Duodenal mucosa (tissue), 2 donors: ENCODE measurements at regions not wholly inside any gene's neighbourhood (a gene's known extent, or its start where the extent isn't known, plus 50 kb on each side); places are given as distances from the start of the nearest gene placed in this dataset.

ENCODE experiments used
- H3K27ac ChIP-seq: one replicate; pipeline ENCODE4 v1.7.0; 2013; ENCODE audit warnings: low read depth, low read length
- H3K27me3 ChIP-seq, 2 donors: one replicate each; pipeline ENCODE4 v1.7.0; 2013; ENCODE audit warnings: low read length in 2 of 2, control low read depth in 1 of 2; ENCODE audit not compliant: insufficient read depth in 2 of 2, control insufficient read depth in 1 of 2
- H3K36me3 ChIP-seq, 2 donors: one replicate each; pipeline ENCODE4 v1.7.0; 2013; ENCODE audit warnings: low read length in 2 of 2, control low read depth in 1 of 2; ENCODE audit not compliant: insufficient read depth in 2 of 2, control insufficient read depth in 1 of 2
- H3K4me1 ChIP-seq, 2 donors: one replicate each; pipeline ENCODE4 v1.7.0; 2013; ENCODE audit warnings: low read length in 2 of 2, control low read depth in 1 of 2; ENCODE audit not compliant: insufficient read depth in 2 of 2, control insufficient read depth in 1 of 2
- H3K4me3 ChIP-seq, 2 donors: one replicate each; pipeline ENCODE4 v1.7.0; 2013; ENCODE audit warnings: low read length in 2 of 2, low read depth in 1 of 2
- H3K9ac ChIP-seq, 2 donors: one replicate each; pipeline ENCODE4 v1.7.0; 2013; ENCODE audit warnings: low read length in 2 of 2, low read depth in 1 of 2
- H3K9me3 ChIP-seq, 2 donors: one replicate each; pipeline ENCODE4 v1.7.0; 2013; ENCODE audit warnings: low read length in 2 of 2, control low read depth in 1 of 2; ENCODE audit not compliant: control insufficient read depth in 1 of 2

- no peaks in the 10 kb centered on the region for H3K27me3 ChIP-seq
- no peak overlapping the region for H3K9ac ChIP-seq
- no peak overlapping the region for H3K4me3 ChIP-seq
Observed at GRCh38 chr18:39406941-39407340, 1841.3 kb upstream of the CELF4 start.

DNA sequence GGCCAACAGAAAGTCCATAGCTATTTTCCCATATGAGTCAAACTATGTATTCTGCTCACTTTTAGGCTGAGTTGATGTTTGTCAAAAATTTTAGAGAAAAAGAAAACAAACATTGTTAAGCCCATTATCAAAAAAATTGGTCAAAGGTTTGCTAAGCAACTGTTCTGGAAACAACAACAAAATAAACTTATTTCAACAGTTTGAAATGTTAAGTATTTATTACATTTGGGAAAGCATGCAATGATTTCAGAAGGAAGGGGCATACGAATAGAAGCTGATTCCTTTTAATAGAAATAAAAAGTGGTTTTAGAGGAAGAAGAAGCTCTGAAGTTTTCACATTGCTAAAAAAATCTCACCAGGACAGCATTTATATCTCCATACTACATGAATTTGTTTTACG lies 1837.5 kb upstream of the CELF4 start:
- Histone ChIP-seq H3K4me1 (no peaks in the 10 kb centered on the region), H3K27ac (no peak overlapping the region), H3K4me3 (no peak overlapping the region), H3K27me3 (no peaks in the 10 kb centered on the region), H3K36me3 (no peaks in the 10 kb centered on the region), H3K9me3 (no peaks in the 10 kb centered on the region), H3K9ac (no peak overlapping the region)

More at GRCh38 chr18:39406941-39407340, 1841.3 kb upstream of the CELF4 start:
- no peaks in the 10 kb centered on the region for H3K36me3 ChIP-seq
- H3K4me1 ChIP-seq = no peaks in the 10 kb centered on the region
- H3K9me3 ChIP-seq = no peaks in the 10 kb centered on the region
- H3K27ac ChIP-seq = no peak overlapping the region

DNA sequence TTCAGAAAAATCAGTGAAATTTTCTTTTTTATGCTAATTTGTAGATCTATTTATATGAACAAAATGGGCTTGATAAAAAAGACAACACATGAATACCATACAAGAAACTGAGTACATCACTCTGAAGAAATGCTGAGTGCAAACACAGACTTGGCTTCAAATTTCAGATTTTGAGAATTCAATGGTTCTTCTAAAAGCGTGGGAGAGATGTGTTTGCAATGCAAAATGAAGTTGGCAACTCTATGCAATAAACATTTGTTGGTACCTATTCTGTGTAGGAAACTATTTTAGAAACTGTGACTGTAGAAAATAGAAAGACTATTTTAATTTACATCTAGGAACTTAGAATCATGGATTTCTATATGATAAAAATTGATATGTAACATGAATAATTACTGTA lies 1834.1 kb upstream of the CELF4 start:
- Histone ChIP-seq H3K9ac (no peak overlapping the region), H3K9me3 (peaks cover 0 to 2% of the 10 kb centered on the region in 2 donors), H3K4me3 (no peak overlapping the region), H3K27ac (no peak overlapping the region), H3K27me3 (no peaks in the 10 kb centered on the region), H3K36me3 (no peaks in the 10 kb centered on the region), H3K4me1 (no peaks in the 10 kb centered on the region)

DNA sequence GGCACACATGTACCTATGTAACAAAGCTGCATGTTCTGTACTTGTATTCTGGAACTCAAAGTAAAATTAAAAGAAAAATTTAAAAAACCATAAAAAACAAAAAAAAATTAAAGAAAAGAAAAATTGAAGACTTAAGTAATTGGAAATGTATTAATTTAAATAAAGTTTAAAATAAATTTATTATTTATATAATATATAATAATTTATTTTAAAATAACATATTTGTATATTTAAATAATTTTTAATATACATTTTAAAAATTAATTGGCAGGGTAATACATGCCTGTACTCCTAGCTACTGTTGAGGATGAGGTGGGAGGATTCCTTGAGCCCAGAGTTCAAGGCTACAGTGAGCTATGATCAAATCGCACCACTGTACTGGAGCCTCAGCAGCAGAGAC lies 1830.6 kb upstream of the CELF4 start:
- Histone ChIP-seq H3K36me3 (no peaks in the 10 kb centered on the region), H3K9me3 (peaks cover 0 to 2% of the 10 kb centered on the region in 2 donors), H3K27ac (no peak overlapping the region), H3K4me1 (no peaks in the 10 kb centered on the region), H3K27me3 (no peaks in the 10 kb centered on the region), H3K4me3 (no peak overlapping the region), H3K9ac (no peak overlapping the region)

- no peaks in the 10 kb centered on the region for H3K36me3 ChIP-seq
- no peak overlapping the region for H3K9ac ChIP-seq
- H3K9me3 ChIP-seq = no peaks in the 10 kb centered on the region
- no peak overlapping the region for H3K27ac ChIP-seq
- no peaks in the 10 kb centered on the region for H3K27me3 ChIP-seq
- no peak overlapping the region for H3K4me3 ChIP-seq
- no peaks in the 10 kb centered on the region for H3K4me1 ChIP-seq
Observed at GRCh38 chr18:39389800-39390379, 1824.3 kb upstream of the CELF4 start.

GRCh38 chr18:39380866-39381265 lies 1815.3 kb upstream of the CELF4 start:
- H3K9me3 ChIP-seq = no peaks in the 10 kb centered on the region
- no peak overlapping the region for H3K4me3 ChIP-seq
- no peaks in the 10 kb centered on the region for H3K4me1 ChIP-seq

DNA sequence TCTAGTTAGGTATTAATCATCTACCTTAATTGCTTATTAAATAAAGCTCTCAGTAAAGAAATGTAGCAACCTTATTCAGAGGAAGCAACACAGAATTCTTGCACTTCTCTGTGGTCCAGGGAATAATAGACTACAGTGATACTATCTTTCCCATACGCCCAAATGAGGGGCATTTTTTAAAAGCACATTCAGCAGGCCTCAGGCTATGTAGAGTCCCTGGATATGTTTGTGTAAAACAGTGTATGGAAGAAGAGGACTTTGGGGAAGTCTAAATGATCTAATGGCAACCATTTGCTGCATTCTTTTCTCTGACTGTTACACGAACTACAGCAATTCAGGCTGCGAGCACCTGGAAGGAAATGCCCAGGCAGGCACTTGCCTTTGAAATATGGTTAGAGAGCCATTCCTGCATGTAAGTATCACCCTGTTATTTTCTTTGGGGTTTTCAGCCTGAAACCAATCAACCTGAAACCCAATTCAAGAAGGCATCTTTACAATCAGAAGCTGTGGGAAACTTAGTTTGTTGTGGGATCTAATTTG lies 1814.7 kb upstream of the CELF4 start:
- no peaks in the 10 kb centered on the region for H3K36me3 ChIP-seq
- no peak overlapping the region for H3K4me3 ChIP-seq
- no peak overlapping the region for H3K27ac ChIP-seq
- no peaks in the 10 kb centered on the region for H3K4me1 ChIP-seq
- H3K9ac ChIP-seq = no peak overlapping the region
- no peaks in the 10 kb centered on the region for H3K9me3 ChIP-seq
- H3K27me3 ChIP-seq = no peaks in the 10 kb centered on the region

More at GRCh38 chr18:39380866-39381265, 1815.3 kb upstream of the CELF4 start:
- Histone ChIP-seq H3K36me3 (no peaks in the 10 kb centered on the region), H3K9ac (no peak overlapping the region), H3K27me3 (no peaks in the 10 kb centered on the region), H3K27ac (no peak overlapping the region)

DNA sequence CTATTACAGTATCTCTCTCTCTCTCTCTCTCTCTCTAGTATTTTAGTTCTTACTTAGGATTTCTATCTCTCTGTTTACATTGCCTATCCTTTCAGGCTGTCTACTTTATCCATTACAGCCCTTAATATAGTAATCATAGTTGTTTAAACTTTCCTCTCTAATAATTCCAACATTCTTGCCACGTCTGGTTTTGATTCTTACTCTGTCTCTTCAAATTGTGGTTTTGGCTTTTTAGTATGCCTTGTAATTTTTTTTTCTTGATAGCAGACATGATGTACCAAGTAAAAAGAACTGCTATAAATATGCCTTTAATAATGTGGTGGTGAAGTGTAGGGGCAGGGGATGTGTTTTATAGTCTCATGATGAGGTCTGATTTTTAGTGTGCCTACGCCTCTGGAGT lies 1809.5 kb upstream of the CELF4 start:
- no peaks in the 10 kb centered on the region for H3K36me3 ChIP-seq
- no peak overlapping the region for H3K9ac ChIP-seq
- H3K27me3 ChIP-seq = no peaks in the 10 kb centered on the region
- no peaks in the 10 kb centered on the region for H3K9me3 ChIP-seq
- H3K27ac ChIP-seq = no peak overlapping the region
- H3K4me3 ChIP-seq = no peak overlapping the region
- no peaks in the 10 kb centered on the region for H3K4me1 ChIP-seq

- no peaks in the 10 kb centered on the region for H3K27me3 ChIP-seq
- no peaks in the 10 kb centered on the region for H3K9me3 ChIP-seq
- H3K27ac ChIP-seq = no peak overlapping the region
- H3K36me3 ChIP-seq = no peaks in the 10 kb centered on the region
- no peaks in the 10 kb centered on the region for H3K4me1 ChIP-seq
- no peak overlapping the region for H3K4me3 ChIP-seq
- no peak overlapping the region for H3K9ac ChIP-seq
Observed at GRCh38 chr18:39371996-39372395, 1806.4 kb upstream of the CELF4 start.

DNA sequence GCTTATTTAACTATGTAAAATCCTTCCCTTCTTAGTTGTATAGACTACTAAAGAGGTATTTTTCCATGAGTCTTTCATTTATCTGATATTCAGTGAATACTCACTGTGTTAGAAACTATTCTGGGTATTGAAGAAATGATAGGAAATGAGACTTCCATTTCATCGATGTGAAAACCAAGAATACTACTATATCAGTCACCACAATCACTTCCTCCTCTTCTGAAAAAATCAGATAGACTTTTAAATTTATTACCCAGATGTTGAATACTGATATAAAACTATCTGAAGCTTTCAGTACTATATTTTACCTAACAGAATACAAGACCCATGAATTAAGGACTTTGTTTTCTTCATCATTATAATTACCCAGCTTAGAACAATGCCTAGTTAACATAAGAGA lies 1801.1 kb upstream of the CELF4 start:
- Histone ChIP-seq H3K36me3 (no peaks in the 10 kb centered on the region), H3K4me3 (no peak overlapping the region), H3K9ac (no peak overlapping the region), H3K9me3 (no peaks in the 10 kb centered on the region), H3K27me3 (no peaks in the 10 kb centered on the region), H3K27ac (no peak overlapping the region), H3K4me1 (no peaks in the 10 kb centered on the region)
